Panc1 (cell line): ENCODE measurements at regions not wholly inside any gene's neighbourhood (a gene's known extent, or its start where the extent isn't known, plus 50 kb on each side); places are given as distances from the start of the nearest gene placed in this dataset.

ENCODE experiments used
- ATAC-seq: fragments of 200-7000 bp; cut with Tn5 transposase; 2 replicates; pipeline ENCODE4 v1.9.1; 2020; ENCODE audit warnings: mild to moderate bottlenecking, moderate library complexity
- BruUV-seq: library from RNA; stranded (reverse); fragments of 400-500 nt; replicated peaks from 2 replicates; lab custom pipeline; 2021; lab: Mats Ljungman, UMichigan
- CTCF ChIA-PET: fragments of 300-600 bp; sonication (Branson Sonifier 250); formaldehyde crosslinking; loops from one replicate; lab custom pipeline; 2022; ENCODE audit warnings: antibody characterized with exemption; lab: Charles Lee
- POLR2A ChIA-PET: fragments of 300-600 bp; sonication (Branson Sonifier 250); formaldehyde crosslinking; loops from one replicate; lab custom pipeline; 2022; ENCODE audit warnings: antibody characterized with exemption; lab: Charles Lee
- DNase-seq: peaks from one replicate; pipeline ENCODE4 v3.0.0-alpha.2; 2010; ENCODE audit warnings: low read depth, low spot score
- H3K27ac ChIP-seq: 2 replicates; pipeline ENCODE4 v1.5.1; 2011; ENCODE audit warnings: mild to moderate bottlenecking, low read length, inconsistent platforms
- H3K27me3 ChIP-seq: fragments of 200-500 bp; sonication (Bioruptor generic); 2 replicates; pipeline ENCODE4 v1.6.0; 2014; ENCODE audit warnings: low read length, inconsistent platforms; ENCODE audit not compliant: control insufficient read depth, insufficient read depth
- H3K36me3 ChIP-seq: fragments of 200-500 bp; sonication (Bioruptor generic); 2 replicates; pipeline ENCODE4 v1.5.1; 2014; ENCODE audit warnings: inconsistent platforms, mild to moderate bottlenecking, low read length, moderate library complexity; ENCODE audit not compliant: control insufficient read depth, insufficient read depth
- H3K4me1 ChIP-seq: 2 replicates; pipeline ENCODE4 v1.5.1; 2011; ENCODE audit warnings: inconsistent platforms, mild to moderate bottlenecking, low read length, moderate library complexity; ENCODE audit not compliant: control insufficient read depth, insufficient read depth
- H3K4me3 ChIP-seq, 2 experiments: 2 replicates each; pipeline ENCODE4 v1.5.1; 2011 to 2012; ENCODE audit warnings: low read depth in 2 of 2, low read length in 2 of 2, mild to moderate bottlenecking in 2 of 2, inconsistent platforms in 1 of 2, moderate library complexity in 1 of 2
- H3K9me3 ChIP-seq: fragments of 200-500 bp; sonication (Bioruptor generic); 2 replicates; pipeline ENCODE4 v1.5.1; 2014; ENCODE audit warnings: low read depth, mild to moderate bottlenecking, inconsistent platforms, low read length, moderate library complexity; ENCODE audit not compliant: control insufficient read depth, insufficient read depth
- POLR2AphosphoS5 ChIP-seq: IDR thresholded peaks from 2 replicates; pipeline ENCODE4 v1.6.1; 2012; ENCODE audit warnings: mild to moderate bottlenecking, low read depth, low read length, moderate library complexity
- REST ChIP-seq, 2 experiments: IDR thresholded peaks; 2 replicates each; pipeline ENCODE4 v1.6.1; 2011 to 2012; ENCODE audit warnings: low read depth in 2 of 2, control low read depth in 1 of 2, low read length in 1 of 2, mild to moderate bottlenecking in 1 of 2, moderate library complexity in 1 of 2; ENCODE audit not compliant: insufficient read depth in 1 of 2
- SIN3A ChIP-seq: IDR thresholded peaks from 2 replicates; pipeline ENCODE4 v1.6.1; 2012; ENCODE audit warnings: low read depth, mild to moderate bottlenecking, low read length, moderate library complexity, borderline replicate concordance; ENCODE audit not compliant: insufficient read depth
- TCF7L2 ChIP-seq: IDR thresholded peaks from 2 replicates; pipeline ENCODE4 v1.6.1; 2011; ENCODE audit warnings: mild to moderate bottlenecking, low read depth, low read length, inconsistent platforms
- in situ Hi-C: cut with HindIII; loops from 2 replicates; pipeline ENCODE4 v1.10.0; 2016; ENCODE audit warnings: low sequenced_read_pairs, low pct_unique_long_range_greater_than_20kb
- intact Hi-C: fragments of 100-400 bp; cut with micrococcal nuclease; formaldehyde crosslinking; loops from one replicate; pipeline ENCODE4 v1.10.0; 2022; ENCODE audit not compliant: unreplicated experiment
- TF ChIP-seq, protein P1 (sequence below): fragments of 450-650 bp; IDR thresholded peaks from 2 replicates; pipeline ENCODE4 v1.5.1; 2017; ENCODE audit warnings: mild to moderate bottlenecking

DNA sequence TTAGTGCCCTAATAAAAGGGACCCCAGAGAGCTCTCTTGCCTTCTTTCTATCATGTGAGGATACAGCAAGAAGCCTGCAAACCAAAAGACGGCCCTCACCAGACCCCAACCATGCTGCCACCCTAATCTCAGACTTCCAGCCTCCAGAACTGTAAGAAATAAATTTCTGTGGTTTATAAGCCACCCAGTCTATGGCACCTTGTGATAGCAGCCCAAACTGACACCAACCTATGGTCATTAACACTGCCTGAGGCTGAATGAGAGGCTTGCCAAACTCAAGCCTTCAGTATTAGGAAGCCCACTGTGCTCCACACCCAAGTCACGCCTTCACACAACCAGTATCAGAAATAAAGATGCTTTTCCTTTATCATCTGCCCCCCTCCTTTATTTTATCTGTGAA lies 127.3 kb upstream of the KLF3 start:
- TF ChIP-seq REST (IDR thresholded peaks at IDR 0.05; ENCODE audit: insufficient read depth in 1 of 2, low read depth in 2 of 2, low read length in 1 of 2) (no peak), SIN3A (no peak), POLR2AphosphoS5 (no peak), TCF7L2 (no peak)
- TF ChIP-seq, protein P1, sequence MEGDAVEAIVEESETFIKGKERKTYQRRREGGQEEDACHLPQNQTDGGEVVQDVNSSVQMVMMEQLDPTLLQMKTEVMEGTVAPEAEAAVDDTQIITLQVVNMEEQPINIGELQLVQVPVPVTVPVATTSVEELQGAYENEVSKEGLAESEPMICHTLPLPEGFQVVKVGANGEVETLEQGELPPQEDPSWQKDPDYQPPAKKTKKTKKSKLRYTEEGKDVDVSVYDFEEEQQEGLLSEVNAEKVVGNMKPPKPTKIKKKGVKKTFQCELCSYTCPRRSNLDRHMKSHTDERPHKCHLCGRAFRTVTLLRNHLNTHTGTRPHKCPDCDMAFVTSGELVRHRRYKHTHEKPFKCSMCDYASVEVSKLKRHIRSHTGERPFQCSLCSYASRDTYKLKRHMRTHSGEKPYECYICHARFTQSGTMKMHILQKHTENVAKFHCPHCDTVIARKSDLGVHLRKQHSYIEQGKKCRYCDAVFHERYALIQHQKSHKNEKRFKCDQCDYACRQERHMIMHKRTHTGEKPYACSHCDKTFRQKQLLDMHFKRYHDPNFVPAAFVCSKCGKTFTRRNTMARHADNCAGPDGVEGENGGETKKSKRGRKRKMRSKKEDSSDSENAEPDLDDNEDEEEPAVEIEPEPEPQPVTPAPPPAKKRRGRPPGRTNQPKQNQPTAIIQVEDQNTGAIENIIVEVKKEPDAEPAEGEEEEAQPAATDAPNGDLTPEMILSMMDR = no peak
- no peaks in the 10 kb centered on the region for H3K4me1 ChIP-seq
- ChIA-PET POLR2A (no interaction called here), CTCF (no interaction called here)
- ATAC-seq (no peak), DNase-seq (no peak)
- H3K9me3 ChIP-seq = no peaks in the 10 kb centered on the region
- H3K4me3 ChIP-seq = no peak overlapping the region
- no TSS peak for BruUV-seq
- H3K27me3 ChIP-seq = no peaks in the 10 kb centered on the region
- H3K27ac ChIP-seq = no peak overlapping the region
- no peaks in the 10 kb centered on the region for H3K36me3 ChIP-seq
- intact Hi-C loops (no loop called here), in situ Hi-C loops (no loop called here)

- POLR2A ChIA-PET = no interaction called here
- intact Hi-C loops = no loop called here
- no peak for ATAC-seq
Observed at GRCh38 chr4:38537666-38538065, 126.3 kb upstream of the KLF3 start.

More at GRCh38 chr4:38537666-38538065, 126.3 kb upstream of the KLF3 start:
- H3K4me1 ChIP-seq = no peaks in the 10 kb centered on the region
- BruUV-seq = no TSS peak
- H3K27ac ChIP-seq = no peak overlapping the region
- no peaks in the 10 kb centered on the region for H3K36me3 ChIP-seq
- no peak overlapping the region for H3K4me3 ChIP-seq
- CTCF ChIA-PET = no interaction called here
- no peaks in the 10 kb centered on the region for H3K9me3 ChIP-seq
- no peak for TF ChIP-seq POLR2AphosphoS5
- TF ChIP-seq TCF7L2 = no peak
- TF ChIP-seq SIN3A = no peak
- TF ChIP-seq, protein P1 = no peak
- no peak for TF ChIP-seq REST (IDR thresholded peaks at IDR 0.05; ENCODE audit: insufficient read depth in 1 of 2, low read depth in 2 of 2, low read length in 1 of 2)
- no peaks in the 10 kb centered on the region for H3K27me3 ChIP-seq
- in situ Hi-C loops = no loop called here
- DNase-seq = no peak
